ENCODE measurements at regions not wholly inside any gene's neighbourhood (a gene's known extent, or its start where the extent isn't known, plus 50 kb on each side); places are given as distances from the start of the nearest gene placed in this dataset.

DNA sequence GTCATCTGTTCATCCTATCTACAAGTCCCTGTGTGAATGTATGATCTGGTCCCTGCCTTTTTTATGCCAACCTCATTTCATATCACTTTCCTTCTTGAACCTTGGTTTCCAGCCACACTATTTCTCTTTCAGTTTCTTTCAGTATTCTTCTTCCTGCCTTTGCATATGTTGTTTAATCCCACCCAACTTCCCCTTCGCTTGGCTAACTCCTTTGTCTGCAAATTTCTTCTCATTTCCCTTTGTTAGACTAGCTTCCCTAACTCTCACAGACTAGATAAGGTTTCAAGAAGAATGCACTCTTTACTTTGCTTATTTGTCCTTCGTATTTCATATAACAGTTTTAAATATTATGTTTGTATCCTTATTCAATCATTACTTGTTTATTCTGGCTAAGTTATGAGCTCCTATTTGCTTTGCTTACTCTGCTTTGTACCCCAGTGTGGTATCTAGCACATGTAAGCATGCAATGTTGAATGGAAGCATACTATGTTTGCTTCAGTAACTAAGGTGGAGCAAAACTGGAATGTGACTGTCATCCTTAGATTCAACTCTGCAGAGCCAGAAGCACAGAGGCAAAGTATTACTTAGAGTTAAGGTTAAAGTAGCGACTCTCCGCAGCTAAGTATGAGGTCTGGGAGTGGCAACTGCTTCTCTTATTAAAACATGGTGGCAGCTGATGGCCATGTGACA is 681.3 kb downstream of the CPS1 start:
- no peak for DNase-seq (ENCODE audit: low read depth)

- DNase-seq (ENCODE audit: low read depth) = no peak
Observed at GRCh38 chr2:211241891-211242290, 685.5 kb downstream of the CPS1 start.

DNA sequence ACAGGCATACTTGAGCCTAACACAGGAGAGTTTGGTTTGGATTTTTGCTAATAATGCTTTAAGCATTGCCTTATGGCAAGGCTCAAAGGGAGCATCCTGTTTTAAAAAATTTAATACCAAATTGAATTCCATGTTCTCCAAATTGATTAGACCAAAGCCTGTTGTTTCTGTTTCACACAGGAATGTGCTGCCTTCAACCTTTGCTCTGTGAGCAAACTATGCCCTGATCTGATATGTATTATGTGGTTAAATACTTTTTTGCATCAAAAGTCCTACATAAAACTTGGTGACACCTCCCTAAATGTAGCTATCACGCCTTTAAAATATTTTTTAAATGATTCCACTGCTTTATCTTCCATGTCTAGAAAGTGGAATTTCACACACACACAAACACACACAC is 691.4 kb downstream of the CPS1 start:
- no peak for DNase-seq (ENCODE audit: low read depth)

DNA sequence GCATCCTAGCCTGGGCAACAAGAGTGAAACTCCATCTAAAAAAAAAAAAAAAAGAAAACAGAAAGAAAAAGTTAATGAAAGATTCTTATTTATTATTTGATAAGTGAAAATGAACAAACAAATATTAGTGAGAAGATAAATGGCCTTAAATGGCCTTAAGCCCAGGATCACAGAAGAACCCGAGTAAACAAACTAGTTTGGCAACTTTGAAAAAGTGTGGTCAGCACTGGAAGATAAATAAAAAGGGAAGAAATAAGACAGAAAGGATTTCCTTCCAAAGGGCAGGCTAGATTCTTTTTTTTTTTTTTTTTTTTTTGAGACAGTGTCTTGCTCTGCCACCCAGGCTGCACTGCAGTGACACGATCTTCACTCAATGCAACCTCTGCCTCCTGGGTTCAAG is 692.4 kb downstream of the CPS1 start:
- no peak for DNase-seq (ENCODE audit: low read depth)

DNA sequence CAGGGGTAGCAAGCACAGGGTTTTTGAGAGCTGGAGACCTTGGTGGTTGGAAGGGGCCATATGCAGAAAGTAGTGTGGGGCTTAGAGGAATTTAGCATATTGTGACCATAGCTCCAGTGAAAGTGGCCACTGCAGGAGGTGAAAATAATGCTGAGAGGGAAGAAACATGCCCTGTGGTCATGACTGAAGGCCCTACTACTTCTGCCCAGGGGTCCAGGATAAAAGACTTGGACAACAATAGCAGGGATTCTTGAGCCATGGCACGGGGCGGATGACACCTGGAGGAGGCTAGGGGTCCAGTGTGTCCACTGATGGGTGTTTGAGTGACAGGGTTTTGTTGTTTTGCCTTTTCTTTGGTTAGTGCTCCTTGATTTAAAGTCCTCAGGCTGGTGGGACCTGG is 694.6 kb downstream of the CPS1 start:
- DNase-seq (ENCODE audit: low read depth) = no peak

DNA sequence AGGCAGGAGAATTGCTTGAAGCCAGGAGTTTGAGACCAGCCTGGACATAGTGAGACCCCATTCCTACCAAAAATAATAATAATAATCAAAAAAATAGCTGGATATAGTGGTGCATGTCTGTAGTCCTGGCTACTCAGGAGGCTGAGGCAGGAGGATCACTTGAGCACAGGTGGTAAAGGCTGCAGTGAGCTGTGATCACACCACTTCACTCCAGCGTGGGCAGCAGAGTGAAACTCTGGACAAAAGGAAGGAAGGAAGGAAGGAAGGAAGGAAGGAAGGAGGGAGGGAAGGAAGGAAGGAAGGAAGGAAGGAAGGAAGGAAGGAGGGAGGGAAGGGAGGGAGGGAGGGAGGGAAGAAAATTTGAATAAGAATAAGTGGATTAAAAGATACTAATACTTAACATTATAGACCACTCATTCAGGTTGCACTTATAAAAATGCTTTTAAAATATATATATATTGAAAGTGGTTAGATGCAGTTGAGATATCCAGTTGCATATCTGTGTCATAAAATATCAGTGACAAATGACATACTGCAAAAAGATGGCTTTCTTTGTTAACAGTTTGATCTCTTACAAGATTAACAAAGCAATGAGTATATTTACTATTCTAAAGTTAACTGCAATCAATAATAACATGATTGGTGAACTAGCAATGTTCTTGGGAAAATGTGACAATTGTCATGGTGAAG is 702.4 kb downstream of the CPS1 start:
- no peak for DNase-seq (ENCODE audit: low read depth)

GRCh38 chr2:211259831-211260476 is 703.6 kb downstream of the CPS1 start:
- no peak for DNase-seq (ENCODE audit: low read depth)

GRCh38 chr2:211270257-211270656 is 713.9 kb downstream of the CPS1 start:
- DNase-seq (ENCODE audit: low read depth) = no peak

DNA sequence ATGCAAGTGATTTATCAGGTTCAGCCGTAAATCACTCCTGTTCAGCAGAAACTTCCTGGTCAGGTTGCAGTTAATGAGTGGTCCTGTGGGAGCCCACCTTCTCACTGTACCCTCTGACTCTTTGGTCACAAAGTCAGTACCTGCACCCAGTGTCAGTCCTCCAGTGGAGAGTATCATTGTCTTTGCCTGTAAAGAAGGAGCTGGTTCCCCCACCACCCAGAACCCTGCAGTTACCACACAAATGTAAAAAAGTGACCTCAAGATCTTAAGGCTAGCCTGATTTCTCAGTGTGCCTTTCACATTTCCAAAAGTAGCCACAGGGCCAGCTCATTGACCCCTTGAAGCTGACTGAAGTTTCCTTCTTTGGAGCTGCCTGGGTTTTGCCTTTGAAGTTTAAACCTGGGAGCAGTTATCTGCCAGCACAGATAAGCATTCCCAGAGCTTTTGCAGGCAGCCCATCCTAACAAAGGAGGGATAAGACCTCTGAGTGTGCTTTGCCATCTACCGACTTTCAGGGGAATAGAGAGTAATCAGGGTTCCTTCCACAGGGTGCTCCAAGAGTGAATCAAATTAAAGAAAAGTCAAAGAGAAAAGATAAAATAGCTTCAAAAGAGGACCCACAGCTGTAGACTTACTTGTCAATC is 725.2 kb downstream of the CPS1 start:
- no peak for DNase-seq (ENCODE audit: low read depth)

DNA sequence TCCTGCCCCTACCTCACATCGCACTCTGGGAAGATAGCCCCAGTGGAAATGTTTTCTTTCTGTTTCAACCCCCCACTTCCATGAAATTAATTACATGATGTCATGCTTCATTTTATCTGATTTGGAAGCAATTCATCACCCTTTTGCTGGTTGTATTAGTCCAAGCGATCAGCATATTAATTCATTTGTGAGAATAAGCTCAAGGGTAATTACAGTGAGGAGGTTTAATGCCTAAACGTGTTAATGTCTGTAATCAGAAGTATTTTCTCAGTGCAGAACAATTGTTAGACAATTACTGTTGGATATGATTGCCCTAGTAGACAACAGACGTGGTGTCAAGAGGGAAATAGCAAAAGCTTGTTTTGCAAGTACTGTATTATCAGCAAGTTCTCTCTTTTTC is 746.3 kb downstream of the CPS1 start:
- no peak for DNase-seq (ENCODE audit: low read depth)

DNA sequence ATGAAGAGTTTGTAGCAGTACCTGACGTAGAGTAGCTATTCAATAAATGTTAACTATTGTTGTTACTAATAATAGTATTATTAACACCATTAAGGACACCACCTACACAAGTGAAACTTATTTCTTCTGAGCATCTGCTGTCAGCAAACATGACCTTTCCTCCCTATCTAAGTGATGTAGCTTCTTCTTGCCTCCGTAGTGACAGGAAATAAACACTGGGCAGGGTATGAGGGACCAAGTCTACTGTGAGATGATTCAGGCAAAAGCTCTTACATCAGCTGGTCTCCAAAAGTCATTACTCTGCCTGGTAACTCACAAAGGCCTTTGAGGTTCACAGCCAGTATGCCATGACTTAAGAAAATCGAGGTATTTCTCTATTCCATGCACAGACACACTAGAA is 750.5 kb downstream of the CPS1 start:
- DNase-seq (ENCODE audit: low read depth) = no peak

Data from fibroblast of gingiva (primary cell).